GM12878 (cell line): ENCODE measurements at regions not wholly inside any gene's neighbourhood (a gene's known extent, or its start where the extent isn't known, plus 50 kb on each side); places are given as distances from the start of the nearest gene placed in this dataset.

Source experiments
- CTCF ChIP-seq, 3 experiments: IDR thresholded peaks in 2 of 3; conservative IDR thresholded peaks in 1 of 3; 2 replicates each; pipeline ENCODE4 v1.5.1; 2011; ENCODE audit warnings: low read depth in 3 of 3, low read length in 3 of 3, mild to moderate bottlenecking in 3 of 3, control low read depth in 2 of 3, moderate library complexity in 2 of 3, inconsistent platforms in 1 of 3, mixed read lengths in 1 of 3; ENCODE audit not compliant: control insufficient read depth in 2 of 3, insufficient read depth in 1 of 3; ENCODE audit errors: extremely low read depth in 1 of 3
- EZH2 ChIP-seq: IDR thresholded peaks from 2 replicates; pipeline ENCODE4 v1.6.1; 2012; ENCODE audit warnings: low read depth, mild to moderate bottlenecking, control low read depth, inconsistent platforms, low read length, borderline replicate concordance; ENCODE audit not compliant: control insufficient read depth
- POLR2AphosphoS5 ChIP-seq: IDR thresholded peaks from 2 replicates; pipeline ENCODE4 v1.6.1; 2011; ENCODE audit warnings: mild to moderate bottlenecking, low read length, inconsistent platforms

GRCh38 chrX:8027827-8028226 lies 100.6 kb upstream of the PNPLA4 start:
- no peak for TF ChIP-seq POLR2AphosphoS5
- TF ChIP-seq EZH2, result no peak
- TF ChIP-seq CTCF (IDR thresholded peaks at IDR 0.05 in 2 of 3, conservative IDR thresholded peaks at IDR 0.05 in 1 of 3; ENCODE audit: control insufficient read depth in 2 of 3, extremely low read depth in 1 of 3, insufficient read depth in 1 of 3, low read depth in 3 of 3, low read length in 3 of 3), result no peak
